CD4-positive, alpha-beta T cell treated with Interleukin-17A for 4 hours (primary cell): ENCODE measurements at regions not wholly inside any gene's neighbourhood (a gene's known extent, or its start where the extent isn't known, plus 50 kb on each side); places are given as distances from the start of the nearest gene placed in this dataset.

Experiments used
- DNase-seq: peaks from one replicate; pipeline ENCODE4 v3.0.0-alpha.2; 2020; ENCODE audit warnings: mixed read lengths

DNA sequence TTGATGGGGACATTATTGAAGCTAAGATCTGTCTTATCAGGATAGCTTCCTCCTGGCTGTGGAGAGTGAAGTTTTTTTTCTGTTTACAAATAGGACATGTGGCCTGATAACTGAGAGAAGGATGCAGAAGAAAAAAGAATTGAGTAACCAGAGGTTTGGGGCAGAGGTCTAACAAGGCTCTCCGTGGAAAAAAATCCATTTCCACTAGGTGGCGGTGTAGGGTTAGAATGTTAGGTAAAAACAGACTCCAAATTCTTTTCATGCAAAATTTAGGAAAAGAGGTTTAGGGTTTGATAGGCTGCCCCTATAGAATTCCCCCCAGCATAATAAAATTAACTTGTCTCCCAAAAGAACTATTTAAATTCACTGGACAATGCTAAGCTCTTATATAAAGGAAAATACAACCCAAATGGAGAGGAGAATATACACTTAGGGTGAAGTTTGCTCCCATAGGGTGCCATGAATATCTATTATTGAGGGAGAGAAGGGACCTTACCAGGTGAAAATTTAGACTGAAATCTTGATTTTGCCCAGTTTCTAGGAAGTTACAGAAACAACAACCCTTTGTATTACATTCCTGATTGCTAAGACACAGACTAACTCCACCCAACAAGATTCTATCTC, 1560.4 kb downstream of the OTOL1 start:
- no peak for DNase-seq

DNA sequence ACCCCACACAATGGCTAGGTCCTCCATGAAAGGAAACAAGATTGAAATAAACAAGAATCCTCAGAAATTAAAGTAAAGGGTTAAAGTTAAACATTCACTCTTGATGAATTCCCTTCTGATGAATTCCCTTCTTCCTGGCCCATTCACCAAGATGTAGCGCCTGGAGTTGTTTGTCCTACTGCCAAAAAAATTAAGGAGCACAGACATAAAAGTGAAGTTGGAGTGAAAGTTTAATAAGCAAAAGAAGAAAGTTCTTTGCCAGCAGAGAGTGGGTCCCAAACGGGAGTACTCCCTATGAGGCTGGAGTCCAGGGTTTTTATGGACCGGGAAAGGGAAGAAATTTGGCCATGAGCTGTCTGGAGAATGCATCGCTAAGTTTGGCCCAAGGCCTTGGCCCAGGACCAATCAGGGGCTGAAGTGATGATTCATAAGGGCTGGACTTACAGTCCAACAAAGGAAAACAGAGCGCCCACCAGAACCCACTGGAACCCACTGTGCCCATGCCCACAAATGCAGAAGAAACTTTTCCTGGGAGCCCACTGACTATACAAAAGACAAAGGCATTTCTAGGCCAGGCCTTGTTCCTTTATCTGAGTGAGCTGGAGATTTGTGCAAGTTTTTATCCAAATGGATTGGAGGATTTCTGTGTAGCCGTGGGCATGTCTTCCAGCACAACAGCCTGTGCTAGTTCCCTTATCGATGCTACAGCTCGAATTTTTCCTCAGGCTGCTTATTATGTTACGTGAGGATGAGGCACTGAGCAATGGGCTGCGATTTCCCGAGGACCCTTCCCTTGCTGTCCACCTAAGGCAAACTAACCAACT, 1561.6 kb downstream of the OTOL1 start:
- DNase-seq, result no peak

DNA sequence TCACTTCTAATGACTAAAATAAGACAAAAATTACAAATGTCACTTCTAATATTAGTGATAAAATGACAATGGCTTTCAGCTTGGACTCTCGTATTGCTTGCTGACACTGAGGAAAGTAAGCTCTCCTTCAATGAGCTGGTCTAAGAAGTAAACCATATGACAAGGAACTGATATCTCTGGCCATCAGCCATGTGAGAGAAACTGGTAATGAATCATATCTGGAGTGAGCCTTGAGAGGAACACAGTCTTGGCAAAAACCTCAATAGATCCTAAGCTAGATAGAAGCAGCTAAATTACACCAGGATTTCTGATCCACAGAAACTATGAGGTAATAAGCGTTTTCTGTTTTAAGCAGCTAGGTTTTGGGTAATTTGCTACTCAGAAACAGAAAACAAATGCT, 1575.1 kb downstream of the OTOL1 start:
- no peak for DNase-seq
